ENCODE measurements at regions not wholly inside any gene's neighbourhood (a gene's known extent, or its start where the extent isn't known, plus 50 kb on each side); places are given as distances from the start of the nearest gene placed in this dataset.

- TF ChIP-seq CHD7 (IDR thresholded peaks at IDR 0.05; ENCODE audit: insufficient replicate concordance, low read length) (no peak), SIX5 (IDR thresholded peaks at IDR 0.05; ENCODE audit: low read depth, low read length) (no peak), JUN (IDR thresholded peaks at IDR 0.05; ENCODE audit: low read depth, low read length) (no peak), SIN3A (conservative IDR thresholded peaks at IDR 0.05 in 1 of 2, IDR thresholded peaks at IDR 0.05 in 1 of 2; ENCODE audit: low read depth in 1 of 2, low read length in 2 of 2) (no peak), EP300 (IDR thresholded peaks at IDR 0.05; ENCODE audit: borderline replicate concordance in 1 of 2, low read depth in 2 of 2, low read length in 2 of 2) (no peak), JUND (IDR thresholded peaks at IDR 0.05; ENCODE audit: low read length) (no peak), NANOG (IDR thresholded peaks at IDR 0.05; ENCODE audit: insufficient read depth, low read depth, low read length, poor library complexity, severe bottlenecking) (no peak), E2F6 (IDR thresholded peaks at IDR 0.05) (no peak), CBX8 (IDR thresholded peaks at IDR 0.05; ENCODE audit: borderline replicate concordance, low read depth, low read length) (no peak), TEAD4 (IDR thresholded peaks at IDR 0.05; ENCODE audit: low read depth, low read length) (no peak)
Observed at GRCh38 chr21:26715116-26715515, 130.1 kb downstream of the ADAMTS1 start (continued).

Data from H1 (cell line).